Liver (tissue), 3 donors: ENCODE measurements at regions not wholly inside any gene's neighbourhood (a gene's known extent, or its start where the extent isn't known, plus 50 kb on each side); places are given as distances from the start of the nearest gene placed in this dataset.

Experiments used
- CTCF ChIP-seq: fragments of 150-350 bp; IDR thresholded peaks from 2 replicates; pipeline ENCODE4 v1.5.1; 2017; ENCODE audit warnings: improper control_type of control experiment, low read depth, low read length; ENCODE audit not compliant: missing input control
- MAX ChIP-seq: IDR thresholded peaks from 2 replicates; pipeline ENCODE4 v1.6.1; 2016; ENCODE audit warnings: antibody characterized with exemption
- RXRA ChIP-seq, 2 donors: IDR thresholded peaks; 2 replicates each; pipeline ENCODE4 v1.6.1; 2017 to 2018; ENCODE audit warnings: antibody characterized with exemption in 2 of 2, mild to moderate bottlenecking in 1 of 2
- TAF1 ChIP-seq: conservative IDR thresholded peaks from 2 replicates; pipeline ENCODE4 v1.6.1; 2016; ENCODE audit warnings: antibody characterized with exemption, mild to moderate bottlenecking
- donor health status: healthy.
- donor health status: healthy.

GRCh38 chr9:93807166-93808074 lies 147.7 kb downstream of the BARX1 start:
- TF ChIP-seq CTCF (no peak), MAX (no peak), RXRA (IDR thresholded peaks at IDR 0.05) (no peak), TAF1 (no peak)
